H1 (cell line): ENCODE measurements at regions not wholly inside any gene's neighbourhood (a gene's known extent, or its start where the extent isn't known, plus 50 kb on each side); places are given as distances from the start of the nearest gene placed in this dataset.

ENCODE experiments used
- ATF3 ChIP-seq: IDR thresholded peaks from 2 replicates; pipeline ENCODE4 v1.6.1; 2011; ENCODE audit warnings: low read depth, mild to moderate bottlenecking, low read length; ENCODE audit not compliant: insufficient read depth
- CBX8 ChIP-seq: fragments of 300-800, 300-1000 bp; sonication (generic); IDR thresholded peaks from 2 replicates; pipeline ENCODE4 v1.7.1; 2016; ENCODE audit warnings: low read depth, low read length, borderline replicate concordance
- CHD7 ChIP-seq: fragments of 300-600 bp; sonication (generic); IDR thresholded peaks from 2 replicates; pipeline ENCODE4 v1.7.1; 2012; ENCODE audit warnings: low read length, moderate library complexity, mild to moderate bottlenecking, inconsistent platforms; ENCODE audit not compliant: insufficient replicate concordance
- EZH2 ChIP-seq: fragments of 200-600 bp; sonication (generic); IDR thresholded peaks from 2 replicates; pipeline ENCODE4 v1.7.1; 2012; ENCODE audit warnings: low read depth, mild to moderate bottlenecking, moderate library complexity, low read length, inconsistent platforms; ENCODE audit not compliant: severe bottlenecking
- JUND ChIP-seq: IDR thresholded peaks from 2 replicates; pipeline ENCODE4 v1.6.1; 2011; ENCODE audit warnings: mild to moderate bottlenecking, improper control_type of control experiment, low read length
- KDM5A ChIP-seq: fragments of 200-600 bp; IDR thresholded peaks from 2 replicates; pipeline ENCODE4 v1.7.1; 2012; ENCODE audit warnings: mild to moderate bottlenecking, low read length, inconsistent platforms, mixed read lengths
- PHF8 ChIP-seq: fragments of 200-600 bp; sonication (generic); conservative IDR thresholded peaks from 2 replicates; pipeline ENCODE4 v1.7.1; 2012; ENCODE audit warnings: low read depth, mild to moderate bottlenecking, inconsistent platforms, low read length, moderate library complexity
- POLR2A ChIP-seq, 2 experiments: IDR thresholded peaks; 1 replicate in 1 of 2; 2 replicates in 1 of 2; pipeline ENCODE4 v1.6.1; 2011; ENCODE audit warnings: low read depth in 2 of 2, low read length in 2 of 2, mild to moderate bottlenecking in 2 of 2; ENCODE audit errors: control extremely low read depth in 1 of 2
- POLR2AphosphoS5 ChIP-seq: IDR thresholded peaks from 2 replicates; pipeline ENCODE4 v1.6.1; 2011; ENCODE audit warnings: low read depth, low read length
- SIRT6 ChIP-seq: IDR thresholded peaks from one replicate; pipeline ENCODE4 v1.7.1; 2012; ENCODE audit warnings: low read length, inconsistent platforms
- SP2 ChIP-seq: IDR thresholded peaks from 2 replicates; pipeline ENCODE4 v1.6.1; 2012; ENCODE audit warnings: mild to moderate bottlenecking, low read length, inconsistent platforms
- ZNF274 ChIP-seq: IDR thresholded peaks from 2 replicates; pipeline ENCODE4 v1.7.0; 2012; ENCODE audit warnings: low read length, borderline replicate concordance; ENCODE audit errors: extremely low read depth

GRCh38 chr19:27770095-27770494 lies 1442.9 kb downstream of the UQCRFS1 start (continued):
- no peak for TF ChIP-seq CHD7
- no peak for TF ChIP-seq PHF8
- no peak for TF ChIP-seq ATF3
- TF ChIP-seq JUND: no peak
- no peak for TF ChIP-seq KDM5A
- TF ChIP-seq ZNF274: peak; percentile 38; the same call in 1 of the 2 replicates
- TF ChIP-seq POLR2AphosphoS5: peak; percentile 88
- TF ChIP-seq EZH2: no peak
- TF ChIP-seq SIRT6: no peak
- no peak for TF ChIP-seq SP2
- no peak for TF ChIP-seq POLR2A (IDR thresholded peaks at IDR 0.05; ENCODE audit: control extremely low read depth in 1 of 2, low read depth in 2 of 2, low read length in 2 of 2)
- no peak for TF ChIP-seq CBX8
